ENCODE measurements at regions not wholly inside any gene's neighbourhood (a gene's known extent, or its start where the extent isn't known, plus 50 kb on each side); places are given as distances from the start of the nearest gene placed in this dataset.

GRCh38 chr11:24344222-24344621, 152.6 kb upstream of the LUZP2 start:
- no peak for TF ChIP-seq CTCF (optimal IDR thresholded peaks at IDR 0.05 in 1 of 3, IDR thresholded peaks at IDR 0.05 in 1 of 3, conservative IDR thresholded peaks at IDR 0.05 in 1 of 3; ENCODE audit: extremely low read depth in 1 of 3, insufficient read depth in 2 of 3, low read length in 3 of 3)
- no peak for TF ChIP-seq EZH2 (IDR thresholded peaks at IDR 0.05; ENCODE audit: low read length)
- Histone ChIP-seq H3K9me3 (ENCODE audit: control insufficient read depth, low read depth, low read length) (no peaks in the 10 kb centered on the region), H3K36me3 (ENCODE audit: control insufficient read depth in 2 of 2, extremely low read depth in 1 of 2, insufficient read depth in 2 of 2, low read length in 2 of 2) (no peaks in the 10 kb centered on the region), H3K27ac (ENCODE audit: control insufficient read depth, insufficient read depth, low read length) (no peak overlapping the region), H2AFZ (ENCODE audit: control insufficient read depth, low read length) (no peak overlapping the region), H3K4me3 (ENCODE audit: control insufficient read depth in 2 of 3, extremely low read depth in 1 of 3, insufficient read depth in 2 of 3, low read depth in 1 of 3, low read length in 3 of 3) (no peak overlapping the region), H3K9me1 (ENCODE audit: control insufficient read depth, extremely low read depth, insufficient read depth, low read length) (no peaks in the 10 kb centered on the region), H3K79me2 (ENCODE audit: control insufficient read depth, insufficient read depth, low read length) (no peaks in the 10 kb centered on the region), H4K20me1 (ENCODE audit: control insufficient read depth, extremely low read depth, insufficient read depth, low read length) (no peaks in the 10 kb centered on the region), H3K27me3 (ENCODE audit: control insufficient read depth, extremely low read depth, insufficient read depth, low read length) (no peaks in the 10 kb centered on the region), H3K4me2 (ENCODE audit: control insufficient read depth, extremely low read depth, insufficient read depth, low read depth, low read length) (no peak overlapping the region), H3K9ac (ENCODE audit: control insufficient read depth, extremely low read depth, insufficient read depth, low read length) (no peak overlapping the region), H3K4me1 (ENCODE audit: control insufficient read depth, extremely low read depth, insufficient read depth, low read length) (no peaks in the 10 kb centered on the region)
- FAIRE-seq (no peak), DNase-seq (ENCODE audit: low read depth, low spot score) (no peak)
- dilution Hi-C loops (cut with MboI; ENCODE audit: extremely low pct_ligation_motif_present, low sequenced_read_pairs) = no loop called here

GRCh38 chr11:24348908-24349307, 147.9 kb upstream of the LUZP2 start:
- H3K9me3 ChIP-seq (ENCODE audit: control insufficient read depth, low read depth, low read length) = no peaks in the 10 kb centered on the region
- FAIRE-seq (no peak), DNase-seq (ENCODE audit: low read depth, low spot score) (no peak)
- no peak overlapping the region for H3K27ac ChIP-seq (ENCODE audit: control insufficient read depth, insufficient read depth, low read length)
- H3K79me2 ChIP-seq (ENCODE audit: control insufficient read depth, insufficient read depth, low read length) = no peaks in the 10 kb centered on the region
- no peaks in the 10 kb centered on the region for H3K9me1 ChIP-seq (ENCODE audit: control insufficient read depth, extremely low read depth, insufficient read depth, low read length)
- no peaks in the 10 kb centered on the region for H3K27me3 ChIP-seq (ENCODE audit: control insufficient read depth, extremely low read depth, insufficient read depth, low read length)
- TF ChIP-seq EZH2 (IDR thresholded peaks at IDR 0.05; ENCODE audit: low read length) (no peak), CTCF (optimal IDR thresholded peaks at IDR 0.05 in 1 of 3, IDR thresholded peaks at IDR 0.05 in 1 of 3, conservative IDR thresholded peaks at IDR 0.05 in 1 of 3; ENCODE audit: extremely low read depth in 1 of 3, insufficient read depth in 2 of 3, low read length in 3 of 3) (no peak)
- no peaks in the 10 kb centered on the region for H4K20me1 ChIP-seq (ENCODE audit: control insufficient read depth, extremely low read depth, insufficient read depth, low read length)
- dilution Hi-C loops (cut with MboI; ENCODE audit: extremely low pct_ligation_motif_present, low sequenced_read_pairs) = no loop called here
- H2AFZ ChIP-seq (ENCODE audit: control insufficient read depth, low read length) = no peak overlapping the region
- no peak overlapping the region for H3K4me2 ChIP-seq (ENCODE audit: control insufficient read depth, extremely low read depth, insufficient read depth, low read depth, low read length)
- no peak overlapping the region for H3K4me3 ChIP-seq (ENCODE audit: control insufficient read depth in 2 of 3, extremely low read depth in 1 of 3, insufficient read depth in 2 of 3, low read depth in 1 of 3, low read length in 3 of 3)
- H3K36me3 ChIP-seq (ENCODE audit: control insufficient read depth in 2 of 2, extremely low read depth in 1 of 2, insufficient read depth in 2 of 2, low read length in 2 of 2) = no peaks in the 10 kb centered on the region
- H3K9ac ChIP-seq (ENCODE audit: control insufficient read depth, extremely low read depth, insufficient read depth, low read length) = no peak overlapping the region
- no peaks in the 10 kb centered on the region for H3K4me1 ChIP-seq (ENCODE audit: control insufficient read depth, extremely low read depth, insufficient read depth, low read length)
